Activated CD8-positive, alpha-beta memory T cell treated with anti-CD3 and anti-CD28 coated beads, Interleukin-2, amount 10 ng/mL, durations not matched to agents 7 days and 5 days (primary cell): ENCODE measurements at regions not wholly inside any gene's neighbourhood (a gene's known extent, or its start where the extent isn't known, plus 50 kb on each side); places are given as distances from the start of the nearest gene placed in this dataset.

Experiments
- ATAC-seq: fragments of 150-1000 bp; cut with Tn5 transposase; one replicate; pipeline ENCODE4 v1.10.0; 2021; ENCODE audit warnings: moderate library complexity
- CTCF ChIA-PET: fragments of 350-600 bp; sonication (Branson Sonifier 250); formaldehyde crosslinking; loops from one replicate; lab custom pipeline; 2021; ENCODE audit warnings: antibody characterized with exemption; lab: Charles Lee
- DNase-seq: peaks from one replicate; pipeline ENCODE4 v3.0.0-alpha.2; 2020
- H3K27ac Mint-ChIP-seq: one replicate; pipeline ENCODE4 v1.8.0; 2021; ENCODE audit warnings: mild to moderate bottlenecking, mixed read lengths
- H3K27me3 Mint-ChIP-seq: one replicate; pipeline ENCODE4 v1.8.0; 2021; ENCODE audit warnings: mixed read lengths
- H3K36me3 Mint-ChIP-seq: one replicate; pipeline ENCODE4 v1.8.0; 2021; ENCODE audit warnings: mild to moderate bottlenecking, mixed read lengths
- H3K4me1 Mint-ChIP-seq: one replicate; pipeline ENCODE4 v1.8.0; 2021; ENCODE audit warnings: mixed read lengths
- H3K4me3 Mint-ChIP-seq: one replicate; pipeline ENCODE4 v1.8.0; 2021; ENCODE audit warnings: mild to moderate bottlenecking, moderate library complexity, mixed read lengths
- H3K9me3 Mint-ChIP-seq: one replicate; pipeline ENCODE4 v1.8.0; 2022; ENCODE audit warnings: low read depth, mixed read lengths

GRCh38 chr12:87796961-87797516 lies 232.2 kb downstream of the C12orf50 start:
- DNase-seq (no peak), ATAC-seq (no peak)
- no peak overlapping the region for H3K27ac Mint-ChIP-seq
- CTCF ChIA-PET = no interaction called here
- no peaks in the 10 kb centered on the region for H3K27me3 Mint-ChIP-seq
- H3K4me1 Mint-ChIP-seq = no peaks in the 10 kb centered on the region
- H3K4me3 Mint-ChIP-seq = no peak overlapping the region
- no peaks in the 10 kb centered on the region for H3K36me3 Mint-ChIP-seq
- H3K9me3 Mint-ChIP-seq = no peaks in the 10 kb centered on the region

- no peaks in the 10 kb centered on the region for H3K36me3 Mint-ChIP-seq
- CTCF ChIA-PET = no interaction called here
- H3K27ac Mint-ChIP-seq = no peak overlapping the region
- no peak overlapping the region for H3K4me3 Mint-ChIP-seq
- H3K9me3 Mint-ChIP-seq = no peaks in the 10 kb centered on the region
- no peaks in the 10 kb centered on the region for H3K27me3 Mint-ChIP-seq
- no peaks in the 10 kb centered on the region for H3K4me1 Mint-ChIP-seq
- no peak for DNase-seq
- no peak for ATAC-seq
These were observed 233.6 kb downstream of the C12orf50 start for GRCh38 chr12:87795555-87795954.

GRCh38 chr12:87794854-87795253 lies 234.3 kb downstream of the C12orf50 start:
- Mint-ChIP-seq H3K27me3 (no peaks in the 10 kb centered on the region), H3K4me3 (no peak overlapping the region), H3K9me3 (no peaks in the 10 kb centered on the region), H3K27ac (no peak overlapping the region), H3K4me1 (no peaks in the 10 kb centered on the region), H3K36me3 (no peaks in the 10 kb centered on the region)
- DNase-seq (no peak), ATAC-seq (no peak)
- CTCF ChIA-PET = no interaction called here

GRCh38 chr12:87793131-87793530 lies 236.1 kb downstream of the C12orf50 start:
- CTCF ChIA-PET = no interaction called here
- no peaks in the 10 kb centered on the region for H3K4me1 Mint-ChIP-seq

DNA sequence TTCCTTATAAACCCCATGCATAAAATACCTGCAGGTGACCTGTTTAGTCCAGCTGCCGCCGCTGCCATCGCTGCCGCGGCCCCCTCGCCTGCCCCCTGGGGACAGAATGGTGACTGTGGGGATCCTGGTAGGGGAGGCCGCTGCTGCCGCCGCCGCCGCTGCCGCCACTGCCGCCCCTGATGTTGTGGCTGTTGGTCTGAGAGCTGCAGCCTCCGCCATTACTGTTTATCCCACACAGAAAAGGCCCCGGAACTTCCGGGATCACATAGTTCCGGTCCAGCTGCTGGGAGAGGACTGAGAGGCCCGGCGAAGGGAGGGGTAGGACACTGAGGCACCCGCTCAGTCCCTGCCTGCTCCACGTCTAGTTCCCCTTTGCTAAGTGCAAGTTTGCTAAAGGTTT lies 244.9 kb downstream of the C12orf50 start:
- no peak for ATAC-seq
- Mint-ChIP-seq H3K36me3 (no peaks in the 10 kb centered on the region), H3K27me3 (no peaks in the 10 kb centered on the region), H3K9me3 (no peaks in the 10 kb centered on the region), H3K4me1 (no peaks in the 10 kb centered on the region), H3K27ac (no peak overlapping the region), H3K4me3 (no peak overlapping the region)
- no peak for DNase-seq
- CTCF ChIA-PET = no interaction called here

More at GRCh38 chr12:87793131-87793530, 236.1 kb downstream of the C12orf50 start:
- no peak for ATAC-seq
- H3K27ac Mint-ChIP-seq = no peak overlapping the region
- no peak for DNase-seq
- no peak overlapping the region for H3K4me3 Mint-ChIP-seq
- no peaks in the 10 kb centered on the region for H3K27me3 Mint-ChIP-seq
- no peaks in the 10 kb centered on the region for H3K9me3 Mint-ChIP-seq
- H3K36me3 Mint-ChIP-seq = no peaks in the 10 kb centered on the region

DNA sequence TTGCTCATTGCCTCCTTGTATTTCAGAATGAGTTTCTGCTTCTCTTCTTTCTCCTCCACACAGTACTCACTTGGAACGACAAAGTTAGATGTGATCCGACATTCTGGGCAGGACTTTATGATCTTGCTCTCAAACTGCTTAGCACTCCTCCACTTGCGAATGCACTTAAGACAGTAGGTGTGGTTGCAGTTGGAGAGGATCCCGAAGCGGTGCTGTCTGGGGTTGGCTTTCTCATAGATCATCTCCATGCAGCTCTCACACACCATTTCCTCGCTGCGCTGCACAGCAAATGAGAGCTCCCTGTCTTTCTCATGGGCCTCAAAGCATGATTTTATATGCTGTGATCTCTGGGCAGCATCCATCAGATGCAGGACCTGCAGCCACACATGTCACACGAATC lies 245.7 kb downstream of the C12orf50 start:
- H3K27me3 Mint-ChIP-seq = no peaks in the 10 kb centered on the region

GRCh38 chr12:87782838-87783237 lies 246.4 kb downstream of the C12orf50 start:
- CTCF ChIA-PET = no interaction called here
- DNase-seq = no peak
- Mint-ChIP-seq H3K27me3 (no peaks in the 10 kb centered on the region), H3K27ac (no peak overlapping the region), H3K9me3 (no peaks in the 10 kb centered on the region), H3K4me1 (no peaks in the 10 kb centered on the region), H3K4me3 (no peak overlapping the region), H3K36me3 (no peaks in the 10 kb centered on the region)
- no peak for ATAC-seq

More for the DNA sequence above, 245.7 kb downstream of the C12orf50 start:
- Mint-ChIP-seq H3K27ac (no peak overlapping the region), H3K4me3 (no peak overlapping the region), H3K4me1 (no peaks in the 10 kb centered on the region), H3K9me3 (no peaks in the 10 kb centered on the region), H3K36me3 (no peaks in the 10 kb centered on the region)
- no peak for ATAC-seq
- DNase-seq = no peak
- CTCF ChIA-PET = no interaction called here

DNA sequence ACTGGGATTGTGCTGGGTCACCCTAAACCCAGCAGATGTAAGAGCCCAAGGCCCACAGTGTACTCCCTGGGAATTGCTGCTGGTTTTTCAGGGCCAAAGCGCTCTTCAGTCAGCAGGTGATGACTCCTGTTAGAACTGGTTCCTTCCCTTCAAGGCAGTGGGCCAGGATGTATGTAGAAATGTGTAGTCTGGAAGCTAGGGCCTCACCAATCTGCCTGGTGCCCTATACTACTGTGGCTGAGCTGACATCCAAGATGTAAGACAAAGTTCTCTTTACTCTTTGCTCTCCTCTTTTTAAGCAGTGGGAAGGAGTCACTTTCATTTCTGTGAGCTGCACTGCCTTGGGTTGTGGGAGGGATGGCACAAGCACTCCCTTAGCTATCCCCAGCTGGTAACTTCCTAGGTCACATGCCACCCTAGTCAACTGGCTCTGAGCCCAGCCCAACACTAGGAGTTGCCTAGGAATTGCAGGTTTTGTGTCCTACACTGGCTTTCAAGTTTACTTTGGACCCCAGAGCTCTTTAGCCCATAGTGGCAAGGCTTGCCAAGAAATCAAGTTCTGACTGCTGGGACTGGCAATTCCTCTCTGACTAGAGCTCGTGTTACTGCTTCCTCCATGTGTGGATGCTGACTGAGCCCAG lies 249.2 kb downstream of the C12orf50 start:
- H3K9me3 Mint-ChIP-seq = no peaks in the 10 kb centered on the region

GRCh38 chr12:87779016-87779415 lies 250.2 kb downstream of the C12orf50 start:
- ATAC-seq (no peak), DNase-seq (no peak)
- H3K27me3 Mint-ChIP-seq = no peaks in the 10 kb centered on the region
- no peaks in the 10 kb centered on the region for H3K36me3 Mint-ChIP-seq
- no peak overlapping the region for H3K4me3 Mint-ChIP-seq
- no peaks in the 10 kb centered on the region for H3K4me1 Mint-ChIP-seq
- CTCF ChIA-PET = no interaction called here
- H3K27ac Mint-ChIP-seq = no peak overlapping the region
- H3K9me3 Mint-ChIP-seq = no peaks in the 10 kb centered on the region

More for the DNA sequence above, 249.2 kb downstream of the C12orf50 start:
- Mint-ChIP-seq H3K4me1 (no peaks in the 10 kb centered on the region), H3K36me3 (no peaks in the 10 kb centered on the region), H3K4me3 (no peak overlapping the region), H3K27me3 (no peaks in the 10 kb centered on the region), H3K27ac (no peak overlapping the region)
- CTCF ChIA-PET = no interaction called here
- DNase-seq (no peak), ATAC-seq (no peak)

- no peak for ATAC-seq
- DNase-seq = no peak
- CTCF ChIA-PET = no interaction called here
- Mint-ChIP-seq H3K9me3 (no peaks in the 10 kb centered on the region), H3K27me3 (no peaks in the 10 kb centered on the region), H3K27ac (no peak overlapping the region), H3K36me3 (no peaks in the 10 kb centered on the region), H3K4me3 (no peak overlapping the region), H3K4me1 (no peaks in the 10 kb centered on the region)
These were observed 251.1 kb downstream of the C12orf50 start for GRCh38 chr12:87778065-87778464.

DNA sequence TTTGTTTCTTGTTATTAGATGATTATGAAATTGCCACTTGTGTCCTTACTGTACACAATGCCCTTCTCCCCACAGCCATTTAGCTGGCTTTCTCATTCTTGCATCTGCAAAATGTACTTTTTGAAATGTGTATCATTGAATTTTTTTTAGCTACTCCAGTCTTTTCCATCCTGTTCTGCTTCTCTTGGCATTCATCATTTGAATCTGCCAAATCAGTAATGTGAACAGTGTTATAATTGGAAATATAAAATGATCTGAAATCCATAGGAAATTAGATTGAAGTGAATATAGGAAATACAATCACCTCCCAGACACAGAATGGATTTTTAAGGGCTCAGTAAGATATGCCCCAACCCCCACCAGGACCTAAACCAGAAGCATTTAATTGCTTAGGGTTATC lies 253.4 kb downstream of the C12orf50 start:
- Mint-ChIP-seq H3K9me3 (no peaks in the 10 kb centered on the region), H3K4me1 (no peaks in the 10 kb centered on the region), H3K27me3 (no peaks in the 10 kb centered on the region), H3K36me3 (no peaks in the 10 kb centered on the region), H3K4me3 (no peak overlapping the region), H3K27ac (no peak overlapping the region)
- DNase-seq (no peak), ATAC-seq (no peak)
- CTCF ChIA-PET = no interaction called here

- CTCF ChIA-PET = no interaction called here
- no peak overlapping the region for H3K27ac Mint-ChIP-seq
- no peak for ATAC-seq
- no peaks in the 10 kb centered on the region for H3K9me3 Mint-ChIP-seq
- no peak overlapping the region for H3K4me3 Mint-ChIP-seq
- no peak for DNase-seq
- no peaks in the 10 kb centered on the region for H3K36me3 Mint-ChIP-seq
- H3K27me3 Mint-ChIP-seq = no peaks in the 10 kb centered on the region
- no peaks in the 10 kb centered on the region for H3K4me1 Mint-ChIP-seq
These were observed 254.2 kb downstream of the C12orf50 start for GRCh38 chr12:87775051-87775450.

GRCh38 chr12:87772401-87772800 lies 256.8 kb downstream of the C12orf50 start:
- ATAC-seq = no peak
- CTCF ChIA-PET = no interaction called here
- no peaks in the 10 kb centered on the region for H3K4me1 Mint-ChIP-seq
- no peak overlapping the region for H3K4me3 Mint-ChIP-seq
- no peaks in the 10 kb centered on the region for H3K9me3 Mint-ChIP-seq
- no peak for DNase-seq
- no peaks in the 10 kb centered on the region for H3K27me3 Mint-ChIP-seq
- no peaks in the 10 kb centered on the region for H3K36me3 Mint-ChIP-seq
- no peak overlapping the region for H3K27ac Mint-ChIP-seq

GRCh38 chr12:87768501-87769287 lies 260.5 kb downstream of the C12orf50 start:
- CTCF ChIA-PET = no interaction called here

More at GRCh38 chr12:87768501-87769287, 260.5 kb downstream of the C12orf50 start:
- DNase-seq (no peak), ATAC-seq (no peak)
- H3K27ac Mint-ChIP-seq = no peak overlapping the region
- no peaks in the 10 kb centered on the region for H3K9me3 Mint-ChIP-seq
- H3K36me3 Mint-ChIP-seq = no peaks in the 10 kb centered on the region
- H3K27me3 Mint-ChIP-seq = no peaks in the 10 kb centered on the region
- no peaks in the 10 kb centered on the region for H3K4me1 Mint-ChIP-seq
- H3K4me3 Mint-ChIP-seq = no peak overlapping the region
